ENCODE measurements at regions not wholly inside any gene's neighbourhood (a gene's known extent, or its start where the extent isn't known, plus 50 kb on each side); places are given as distances from the start of the nearest gene placed in this dataset.

DNA sequence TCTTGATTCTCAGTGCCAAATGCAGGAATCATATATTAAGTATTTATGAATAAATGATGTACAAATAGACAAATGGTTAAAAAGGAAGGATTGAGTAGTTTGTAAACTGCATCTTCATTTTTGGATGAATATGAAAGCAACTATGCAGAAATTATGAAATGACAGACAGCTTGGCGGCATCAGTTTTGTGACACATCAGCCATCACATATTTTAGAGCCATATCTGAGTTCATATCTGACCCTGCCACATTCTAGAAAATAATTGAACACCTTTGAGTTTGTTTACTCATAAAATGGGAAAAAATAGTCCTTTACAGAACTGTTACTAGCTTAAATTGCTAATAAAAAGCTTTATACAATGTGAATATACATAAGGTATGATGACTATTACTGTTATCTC is 448.2 kb downstream of the KIF20B start:
- H3K9ac ChIP-seq (ENCODE audit: insufficient read depth, low read length), result no peak overlapping the region
- H4K20me1 ChIP-seq (ENCODE audit: control insufficient read depth, extremely low read depth, insufficient read depth, low read length), result no peaks in the 10 kb centered on the region
- no peak overlapping the region for H3K4me3 ChIP-seq (replicated peaks in 1 of 4; ENCODE audit: control extremely low read depth in 1 of 4, insufficient read depth in 1 of 4, low read depth in 3 of 4, low read length in 4 of 4)
- no peak for TF ChIP-seq EZH2 (IDR thresholded peaks at IDR 0.05; ENCODE audit: low read length, missing control alignments)
- no peak for TF ChIP-seq CTCF (conservative IDR thresholded peaks at IDR 0.05 in 1 of 2, IDR thresholded peaks at IDR 0.05 in 1 of 2; ENCODE audit: low read depth in 1 of 2, low read length in 2 of 2)
- no peak overlapping the region for H3K4me2 ChIP-seq (ENCODE audit: extremely low read depth, insufficient read depth, low read length)
- no peaks in the 10 kb centered on the region for H3K4me1 ChIP-seq (ENCODE audit: control insufficient read depth, extremely low read depth, insufficient read depth, low read length)
- DNase-seq (ENCODE audit: low read depth in 2 of 2), result no peak
- H3K36me3 ChIP-seq (ENCODE audit: control insufficient read depth, insufficient read depth, low read length), result no peaks in the 10 kb centered on the region
- H3K27ac ChIP-seq (ENCODE audit: insufficient read depth, low read length), result no peak overlapping the region
- no peak overlapping the region for H2AFZ ChIP-seq (ENCODE audit: low read length)
- H3K79me2 ChIP-seq (ENCODE audit: control insufficient read depth, insufficient read depth, low read length), result no peaks in the 10 kb centered on the region
- H3K27me3 ChIP-seq (ENCODE audit: control insufficient read depth, insufficient read depth, low read length), result no peaks in the 10 kb centered on the region
- H3K9me3 ChIP-seq (ENCODE audit: control insufficient read depth, insufficient read depth, low read depth, low read length), result no peaks in the 10 kb centered on the region

GRCh38 chr10:90162271-90162853 is 461.0 kb downstream of the KIF20B start:
- TF ChIP-seq EZH2 (IDR thresholded peaks at IDR 0.05; ENCODE audit: low read length, missing control alignments) (no peak), CTCF (conservative IDR thresholded peaks at IDR 0.05 in 1 of 2, IDR thresholded peaks at IDR 0.05 in 1 of 2; ENCODE audit: low read depth in 1 of 2, low read length in 2 of 2) (no peak)
- no peaks in the 10 kb centered on the region for H4K20me1 ChIP-seq (ENCODE audit: control insufficient read depth, extremely low read depth, insufficient read depth, low read length)

DNA sequence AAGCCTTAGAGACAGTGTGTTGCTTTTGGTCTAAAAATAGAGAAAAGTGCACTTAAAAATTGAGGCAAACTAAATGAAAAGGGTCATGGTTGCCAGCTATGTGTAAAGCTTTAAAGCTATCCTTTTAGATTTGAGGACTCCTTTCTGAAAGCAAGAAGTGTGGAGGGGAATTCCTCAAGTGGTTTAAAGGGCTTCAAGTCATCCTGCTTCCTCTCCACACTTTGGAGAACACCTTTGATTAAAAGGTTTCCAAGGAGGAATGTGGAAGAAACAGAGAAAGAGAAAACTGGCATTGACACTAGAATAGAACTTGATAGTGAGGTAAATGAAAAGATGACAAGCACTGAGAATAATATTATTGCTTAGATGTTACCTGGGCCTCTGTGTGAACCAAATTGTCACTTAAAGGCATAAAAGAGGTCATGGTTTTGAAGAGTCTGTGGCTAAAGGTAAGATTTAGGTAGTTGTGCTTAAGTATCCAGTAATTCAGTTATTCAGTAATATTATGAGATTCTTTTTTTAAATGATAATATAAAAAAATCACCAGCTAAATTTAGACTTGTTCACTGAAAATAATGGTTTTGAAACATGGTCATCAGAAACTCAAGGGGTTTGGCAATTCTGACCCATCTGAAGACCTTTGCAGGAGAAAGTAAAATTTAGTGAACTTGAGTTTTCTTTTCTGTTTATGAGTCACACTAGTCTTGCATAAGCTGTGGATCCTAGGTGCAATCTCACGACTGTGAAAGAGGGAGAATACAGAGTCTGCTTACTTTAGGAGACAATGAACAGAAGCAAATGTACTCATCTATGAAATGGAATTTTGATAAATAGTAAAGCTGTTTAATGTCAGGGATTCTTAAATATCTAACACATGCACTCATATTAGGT is 466.0 kb downstream of the KIF20B start:
- H3K27ac ChIP-seq (ENCODE audit: insufficient read depth, low read length), result no peak overlapping the region
- H3K4me3 ChIP-seq (replicated peaks in 1 of 4; ENCODE audit: control extremely low read depth in 1 of 4, insufficient read depth in 1 of 4, low read depth in 3 of 4, low read length in 4 of 4), result no peak overlapping the region
- H4K20me1 ChIP-seq (ENCODE audit: control insufficient read depth, extremely low read depth, insufficient read depth, low read length), result no peaks in the 10 kb centered on the region
- no peak overlapping the region for H2AFZ ChIP-seq (ENCODE audit: low read length)
- no peaks in the 10 kb centered on the region for H3K36me3 ChIP-seq (ENCODE audit: control insufficient read depth, insufficient read depth, low read length)
- no peaks in the 10 kb centered on the region for H3K27me3 ChIP-seq (ENCODE audit: control insufficient read depth, insufficient read depth, low read length)
- H3K4me2 ChIP-seq (ENCODE audit: extremely low read depth, insufficient read depth, low read length), result peak overlapping the region; percentile 23
- H3K9me3 ChIP-seq (ENCODE audit: control insufficient read depth, insufficient read depth, low read depth, low read length), result no peaks in the 10 kb centered on the region
- H3K4me1 ChIP-seq (ENCODE audit: control insufficient read depth, extremely low read depth, insufficient read depth, low read length), result peaks cover 3% of the 10 kb centered on the region
- no peaks in the 10 kb centered on the region for H3K79me2 ChIP-seq (ENCODE audit: control insufficient read depth, insufficient read depth, low read length)
- no peak for TF ChIP-seq CTCF (conservative IDR thresholded peaks at IDR 0.05 in 1 of 2, IDR thresholded peaks at IDR 0.05 in 1 of 2; ENCODE audit: low read depth in 1 of 2, low read length in 2 of 2)
- TF ChIP-seq EZH2 (IDR thresholded peaks at IDR 0.05; ENCODE audit: low read length, missing control alignments), result no peak
- peak; percentile 75 to 94 for DNase-seq (ENCODE audit: low read depth in 2 of 2)
- no peak overlapping the region for H3K9ac ChIP-seq (ENCODE audit: insufficient read depth, low read length)

More at GRCh38 chr10:90162271-90162853, 461.0 kb downstream of the KIF20B start:
- Histone ChIP-seq H3K36me3 (ENCODE audit: control insufficient read depth, insufficient read depth, low read length) (no peaks in the 10 kb centered on the region), H3K27me3 (ENCODE audit: control insufficient read depth, insufficient read depth, low read length) (no peaks in the 10 kb centered on the region), H3K4me3 (replicated peaks in 1 of 4; ENCODE audit: control extremely low read depth in 1 of 4, insufficient read depth in 1 of 4, low read depth in 3 of 4, low read length in 4 of 4) (no peak overlapping the region), H3K4me2 (ENCODE audit: extremely low read depth, insufficient read depth, low read length) (no peak overlapping the region), H3K27ac (ENCODE audit: insufficient read depth, low read length) (peak overlapping the region; percentile 4), H3K9ac (ENCODE audit: insufficient read depth, low read length) (no peak overlapping the region), H3K79me2 (ENCODE audit: control insufficient read depth, insufficient read depth, low read length) (no peaks in the 10 kb centered on the region), H3K4me1 (ENCODE audit: control insufficient read depth, extremely low read depth, insufficient read depth, low read length) (peaks cover 10% of the 10 kb centered on the region), H2AFZ (ENCODE audit: low read length) (no peak overlapping the region), H3K9me3 (ENCODE audit: control insufficient read depth, insufficient read depth, low read depth, low read length) (no peaks in the 10 kb centered on the region)
- peak; percentile 86 for DNase-seq (ENCODE audit: low read depth in 2 of 2)

All from fibroblast of lung (primary cell).